Activated CD4-positive, CD25-positive, alpha-beta regulatory T cell treated with anti-CD3 and anti-CD28 coated beads, Interleukin-2, amount 50 U/mL, for 72 hours (primary cell): ENCODE measurements at regions not wholly inside any gene's neighbourhood (a gene's known extent, or its start where the extent isn't known, plus 50 kb on each side); places are given as distances from the start of the nearest gene placed in this dataset.
A peak's percentile ranks its signal among the peaks of the same experiment; 100 is the strongest.
"Not testable (repeated sequence)": the region's sequence is repeated elsewhere in the genome, so short reads cannot be mapped to it uniquely, and the experiment has no call there.

Source experiments
- DNase-seq: peaks from one replicate; pipeline ENCODE4 v3.0.0; 2021

GRCh38 chr6:99808992-99809391 lies 185.0 kb downstream of the MCHR2 start:
- DNase-seq, result no peak

- no peak for DNase-seq
Observed at GRCh38 chr6:99810295-99810694, 183.7 kb downstream of the MCHR2 start.

GRCh38 chr6:99810942-99811620 lies 182.9 kb downstream of the MCHR2 start:
- DNase-seq, result no peak

- DNase-seq, result no peak
Observed at GRCh38 chr6:99811636-99812035, 182.4 kb downstream of the MCHR2 start.

- no peak for DNase-seq
Observed at GRCh38 chr6:99813565-99813964, 180.5 kb downstream of the MCHR2 start.

GRCh38 chr6:99814230-99814928 lies 179.6 kb downstream of the MCHR2 start:
- no peak for DNase-seq

GRCh38 chr6:99816795-99817194 lies 177.2 kb downstream of the MCHR2 start:
- no peak for DNase-seq

GRCh38 chr6:99818161-99818560 lies 175.9 kb downstream of the MCHR2 start:
- no peak for DNase-seq

GRCh38 chr6:99819853-99820252 lies 174.2 kb downstream of the MCHR2 start:
- no peak for DNase-seq

- DNase-seq, result no peak
Observed at GRCh38 chr6:99821164-99821563, 172.9 kb downstream of the MCHR2 start.

GRCh38 chr6:99822741-99823512 lies 171.1 kb downstream of the MCHR2 start:
- no peak for DNase-seq

- not testable (repeated sequence) for DNase-seq
Observed at GRCh38 chr6:99823513-99824235, 170.3 kb downstream of the MCHR2 start.

GRCh38 chr6:99833034-99833433 lies 161.0 kb downstream of the MCHR2 start:
- no peak for DNase-seq

GRCh38 chr6:99836471-99836870 lies 157.6 kb downstream of the MCHR2 start:
- no peak for DNase-seq

GRCh38 chr6:99838607-99839006 lies 155.4 kb downstream of the MCHR2 start:
- DNase-seq, result no peak

GRCh38 chr6:99841297-99841696 lies 152.7 kb downstream of the MCHR2 start:
- no peak for DNase-seq

- no peak for DNase-seq
Observed at GRCh38 chr6:99846006-99846405, 148.0 kb downstream of the MCHR2 start.

- no peak for DNase-seq
Observed at GRCh38 chr6:99850841-99851240, 143.2 kb downstream of the MCHR2 start.

- DNase-seq, result no peak
Observed at GRCh38 chr6:99852031-99852430, 142.0 kb downstream of the MCHR2 start.

GRCh38 chr6:99867026-99867425 lies 127.0 kb downstream of the MCHR2 start:
- DNase-seq, result no peak

GRCh38 chr6:99868074-99868702 lies 125.8 kb downstream of the MCHR2 start:
- peak; percentile 65 for DNase-seq
